ENCODE measurements at regions not wholly inside any gene's neighbourhood (a gene's known extent, or its start where the extent isn't known, plus 50 kb on each side); places are given as distances from the start of the nearest gene placed in this dataset.

GRCh38 chr10:130661419-130661818 is 525.2 kb downstream of the GLRX3 start:
- TF ChIP-seq CTCF (conservative IDR thresholded peaks at IDR 0.05) (no peak), ZFX (IDR thresholded peaks at IDR 0.05) (no peak)
